NCI-H82 (cell line): ENCODE measurements at regions not wholly inside any gene's neighbourhood (a gene's known extent, or its start where the extent isn't known, plus 50 kb on each side); places are given as distances from the start of the nearest gene placed in this dataset.

Experiments used
- DNase-seq: peaks from one replicate; lab custom pipeline; 2025; lab: John Stamatoyannopoulos, UW

DNA sequence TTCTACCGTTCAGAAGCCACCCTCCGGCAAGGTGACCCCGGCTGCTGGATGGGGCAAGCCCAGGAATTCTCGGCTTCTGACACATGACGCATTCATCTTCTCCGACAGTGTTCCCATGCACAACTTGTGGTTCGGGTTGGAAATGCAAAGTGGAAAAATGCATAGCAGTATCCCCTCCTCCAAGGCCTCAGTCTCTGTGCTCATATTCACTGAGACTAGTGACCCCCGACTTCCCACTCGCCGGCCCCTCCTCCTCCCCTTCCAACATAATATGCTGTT is 70.0 kb upstream of the NTM start:
- DNase-seq: no peak

DNA sequence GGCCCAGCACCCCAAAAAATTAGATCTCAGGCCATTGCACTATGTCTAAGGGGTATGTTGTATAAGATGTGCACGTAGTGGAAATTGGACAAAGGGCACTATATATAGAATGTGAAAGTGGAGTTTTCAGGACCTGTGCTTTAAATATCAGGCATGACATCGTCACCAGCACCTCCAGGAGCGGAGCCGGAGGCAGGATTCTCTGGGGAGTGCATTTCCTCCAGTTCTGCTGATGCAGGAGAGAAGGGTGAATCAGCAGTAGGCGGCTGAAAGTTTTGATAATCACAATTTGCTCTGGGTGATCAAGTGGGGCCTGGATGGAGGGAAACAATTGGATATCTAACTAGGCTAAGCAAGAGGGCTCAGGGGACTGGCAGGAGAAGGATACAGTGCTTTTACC is 69.1 kb upstream of the NTM start:
- no peak for DNase-seq

DNA sequence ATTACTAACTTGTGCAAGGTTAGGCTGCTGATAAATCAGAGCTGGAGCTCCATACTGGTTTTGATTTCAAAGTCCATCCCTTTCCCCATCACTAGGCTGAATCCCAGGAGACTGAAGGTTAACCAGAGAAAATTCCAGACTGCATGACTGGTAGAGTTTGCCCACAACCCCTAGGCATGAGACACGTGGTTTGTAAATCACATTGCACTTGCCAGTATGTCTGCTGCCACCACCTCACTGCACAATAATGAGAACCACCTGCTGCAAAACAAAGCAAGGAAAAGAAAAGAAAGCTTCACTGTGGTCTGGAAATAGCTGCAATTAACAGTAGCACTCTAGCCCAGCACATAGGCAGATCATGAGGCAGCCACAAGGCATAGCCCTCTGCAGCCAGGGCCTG is 67.6 kb upstream of the NTM start:
- DNase-seq: no peak

DNA sequence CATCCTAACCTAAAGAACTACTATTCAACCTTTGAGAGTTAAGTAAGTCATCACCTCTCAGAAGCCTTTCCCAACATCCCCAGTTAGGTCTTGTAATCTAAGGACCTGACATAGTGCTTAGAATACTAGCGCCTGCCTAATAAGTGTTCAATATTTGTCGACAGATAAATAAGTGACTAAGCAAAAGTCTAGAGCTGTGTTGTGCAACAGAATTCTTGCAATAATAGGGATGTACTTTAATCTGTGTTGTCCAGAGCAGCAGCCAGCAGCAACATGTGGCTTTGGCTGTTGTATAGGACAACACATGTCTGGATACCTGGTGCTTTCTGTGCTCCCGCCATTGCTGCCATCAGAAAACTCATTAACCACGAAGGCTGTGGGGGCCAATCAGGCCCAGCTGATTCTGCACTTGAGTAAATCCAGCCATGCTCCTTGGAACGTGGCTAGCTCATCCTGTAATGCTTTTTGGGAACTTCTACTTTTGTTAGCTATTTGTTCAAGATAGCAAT is 66.8 kb upstream of the NTM start:
- DNase-seq: no peak

DNA sequence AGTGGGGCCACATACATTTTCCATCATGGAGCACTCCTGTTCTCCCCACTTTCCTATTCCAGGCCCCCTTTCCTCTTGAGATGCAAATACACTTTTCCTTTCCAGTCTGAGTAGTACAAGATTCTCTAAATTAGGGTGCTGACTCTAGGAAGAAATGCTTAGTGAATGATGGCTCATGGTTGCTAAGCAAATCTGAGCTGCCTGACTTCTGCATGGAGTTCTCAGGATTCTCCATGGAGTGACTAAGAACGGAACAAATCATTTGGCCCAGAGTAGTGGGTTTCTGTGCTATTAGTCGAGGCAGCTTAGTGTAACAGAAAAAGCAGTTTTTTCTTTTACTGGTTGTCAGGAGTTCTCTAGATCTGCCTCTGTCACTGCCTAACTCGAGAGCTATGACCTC is 65.4 kb upstream of the NTM start:
- DNase-seq: no peak

DNA sequence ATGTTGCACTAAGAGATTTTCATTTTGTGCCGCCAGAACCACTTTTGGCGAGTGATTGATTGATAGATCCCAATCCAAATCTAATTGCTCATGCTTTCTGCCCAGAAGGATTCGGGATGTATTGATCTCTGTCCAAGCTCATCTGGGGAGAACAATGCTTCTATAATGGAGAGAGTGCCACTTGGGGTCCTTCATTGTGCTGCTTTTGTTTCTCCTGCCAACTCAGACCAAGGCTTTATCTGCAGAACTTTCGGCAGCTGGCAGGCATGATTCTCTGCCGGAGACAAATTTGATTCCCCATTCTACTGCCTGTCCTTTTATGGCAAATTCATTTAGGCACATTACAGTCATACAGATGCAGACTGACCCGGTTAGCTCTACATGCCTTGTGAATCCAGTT is 62.9 kb upstream of the NTM start:
- DNase-seq: no peak

DNA sequence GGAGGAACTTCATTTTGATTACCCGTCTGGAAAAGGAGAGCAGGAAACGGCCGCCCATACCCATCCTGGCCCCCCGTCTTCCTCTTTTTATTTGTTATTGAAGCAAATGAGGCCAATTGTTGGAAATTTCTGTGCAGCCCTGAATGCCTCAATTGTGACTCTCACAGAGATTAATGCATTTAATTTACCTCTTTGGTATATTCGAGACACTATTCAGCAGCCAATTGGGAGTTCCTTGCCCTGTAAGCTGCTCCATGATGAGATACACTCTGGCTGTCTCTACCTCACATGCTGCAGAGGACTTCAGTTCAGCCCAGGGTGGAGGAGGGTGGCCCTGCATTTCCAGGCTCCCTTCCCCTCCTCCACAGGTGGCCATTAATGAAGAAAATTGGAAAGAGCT is 60.6 kb upstream of the NTM start:
- DNase-seq: no peak

DNA sequence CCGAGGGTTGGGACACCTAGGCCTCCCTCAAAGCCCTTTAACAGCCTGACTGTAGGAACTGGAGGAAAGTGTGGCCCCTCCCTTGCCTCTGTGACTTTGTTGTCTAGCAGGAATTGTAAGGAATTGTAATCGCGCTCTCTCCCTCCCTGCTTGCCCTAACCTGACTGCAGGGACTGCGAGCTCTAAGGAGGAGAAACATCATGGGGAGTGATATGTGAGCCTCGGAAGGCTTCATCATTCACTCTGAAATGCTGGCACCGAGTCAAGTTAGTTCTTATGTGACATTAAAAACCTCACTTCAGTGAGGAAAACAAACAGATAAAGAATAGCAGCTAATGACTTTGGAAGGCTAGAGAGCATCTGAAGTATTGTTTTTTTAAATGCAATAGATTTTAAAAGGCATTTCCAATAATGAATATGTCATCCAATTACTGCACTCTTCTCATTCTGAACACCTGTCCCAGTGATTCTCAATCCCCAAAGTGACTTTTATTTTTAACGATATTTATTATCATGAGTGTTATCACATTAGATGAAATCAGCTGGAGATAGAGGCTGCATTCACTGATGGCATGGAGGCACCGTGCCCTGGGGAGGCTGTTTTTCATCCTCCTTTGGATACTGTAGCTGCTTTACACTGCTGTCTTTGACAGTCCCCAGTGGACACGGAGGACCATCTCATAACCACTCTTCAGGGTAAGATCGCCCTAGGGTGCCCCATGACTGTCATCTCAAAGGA is 58.5 kb upstream of the NTM start:
- peak; percentile 58 for DNase-seq
